HEK293T (cell line): ENCODE measurements at regions not wholly inside any gene's neighbourhood (a gene's known extent, or its start where the extent isn't known, plus 50 kb on each side); places are given as distances from the start of the nearest gene placed in this dataset.

Experiments
- CTCF ChIA-PET: fragments of 350-600 bp; formaldehyde crosslinking; extraction: SDS; loops from one replicate; lab custom pipeline; 2021; ENCODE audit warnings: antibody characterized with exemption, inconsistent platforms; lab: Yijun Ruan, JAX
- POLR2A ChIA-PET: fragments of 350-600 bp; formaldehyde crosslinking; extraction: SDS; loops from one replicate; lab custom pipeline; 2020; ENCODE audit warnings: antibody characterized with exemption, inconsistent platforms; lab: Yijun Ruan, JAX
- DNase-seq: peaks from one replicate; pipeline ENCODE4 v3.0.0; 2012; ENCODE audit warnings: mixed read lengths; ENCODE audit errors: extremely low spot score
- ARNT ChIP-seq: fragments of 450-650 bp; IDR thresholded peaks from 2 replicates; pipeline ENCODE4 v1.6.1; 2017; ENCODE audit warnings: mild to moderate bottlenecking
- BHLHE40 ChIP-seq: fragments of 450-650 bp; IDR thresholded peaks from 2 replicates; pipeline ENCODE4 v1.6.1; 2016; ENCODE audit warnings: mild to moderate bottlenecking, moderate library complexity, borderline replicate concordance
- CTBP1 ChIP-seq: fragments of 450-650 bp; IDR thresholded peaks from 2 replicates; pipeline ENCODE4 v1.6.1; 2016; ENCODE audit warnings: borderline replicate concordance
- ELF4 ChIP-seq: fragments of 450-650 bp; IDR thresholded peaks from 2 replicates; pipeline ENCODE4 v1.6.1; 2017; ENCODE audit warnings: antibody characterized with exemption
- FOXA1 ChIP-seq: fragments of 450-650 bp; IDR thresholded peaks from 2 replicates; pipeline ENCODE4 v1.6.1; 2016; ENCODE audit warnings: mild to moderate bottlenecking
- FOXK2 ChIP-seq: fragments of 450-650 bp; IDR thresholded peaks from 2 replicates; pipeline ENCODE4 v1.6.1; 2016; ENCODE audit warnings: mild to moderate bottlenecking
- FOXM1 ChIP-seq: fragments of 450-650 bp; IDR thresholded peaks from 2 replicates; pipeline ENCODE4 v1.6.1; 2017; ENCODE audit warnings: mild to moderate bottlenecking, borderline replicate concordance
- HDGF ChIP-seq: fragments of 450-650 bp; IDR thresholded peaks from 2 replicates; pipeline ENCODE4 v1.6.1; 2017; ENCODE audit warnings: antibody characterized with exemption, borderline replicate concordance
- L3MBTL2 ChIP-seq: fragments of 450-650 bp; conservative IDR thresholded peaks from 2 replicates; pipeline ENCODE4 v1.6.1; 2016; ENCODE audit warnings: mild to moderate bottlenecking
- LEF1 ChIP-seq: fragments of 450-650 bp; IDR thresholded peaks from 2 replicates; pipeline ENCODE4 v1.6.1; 2017; ENCODE audit warnings: mild to moderate bottlenecking, borderline replicate concordance
- NFRKB ChIP-seq: fragments of 450-650 bp; IDR thresholded peaks from 2 replicates; pipeline ENCODE4 v1.6.1; 2016; ENCODE audit warnings: mild to moderate bottlenecking, moderate library complexity
- PKNOX1 ChIP-seq: fragments of 450-650 bp; IDR thresholded peaks from 2 replicates; pipeline ENCODE4 v1.6.1; 2016
- SP1 ChIP-seq: fragments of 450-650 bp; IDR thresholded peaks from 2 replicates; pipeline ENCODE4 v1.6.1; 2017
- SUZ12 ChIP-seq: fragments of 450-650 bp; IDR thresholded peaks from 2 replicates; pipeline ENCODE4 v1.6.1; 2016; ENCODE audit warnings: mild to moderate bottlenecking
- TARDBP ChIP-seq: fragments of 450-650 bp; IDR thresholded peaks from 2 replicates; pipeline ENCODE4 v1.6.1; 2016
- ZNF384 ChIP-seq: fragments of 450-650 bp; IDR thresholded peaks from 2 replicates; pipeline ENCODE4 v1.6.1; 2016

GRCh38 chr5:120098902-120099535 lies 365.1 kb upstream of the PRR16 start:
- DNase-seq = no peak
- ChIA-PET POLR2A (interaction anchor here (0.6 kb wide), 1 partner anchor 645 kb away, joined by 3 read pairs; no protein-coding TSS in a partner anchor), CTCF (interaction anchor here (0.6 kb wide), 1 partner anchor 28 kb away, joined by 3 read pairs; no protein-coding TSS in a partner anchor)
- TF ChIP-seq LEF1 (no peak), SP1 (no peak), FOXK2 (no peak), FOXA1 (no peak), ARNT (no peak), BHLHE40 (no peak), FOXM1 (no peak), NFRKB (no peak), ELF4 (no peak), CTBP1 (no peak), HDGF (no peak), TARDBP (no peak), ZNF384 (no peak), L3MBTL2 (no peak), PKNOX1 (no peak)

- TF ChIP-seq FOXK2 (no peak), NFRKB (no peak), TARDBP (no peak), SP1 (no peak), ELF4 (no peak), SUZ12 (no peak), PKNOX1 (no peak), BHLHE40 (no peak), FOXM1 (no peak), HDGF (no peak), LEF1 (no peak), CTBP1 (no peak), ARNT (no peak), L3MBTL2 (no peak)
- CTCF ChIA-PET = no interaction called here
- DNase-seq = no peak
- POLR2A ChIA-PET = no interaction called here
Observed at GRCh38 chr5:120101771-120102170, 362.3 kb upstream of the PRR16 start.

- no peak for DNase-seq
- POLR2A ChIA-PET = no interaction called here
- no peak for TF ChIP-seq SP1
- TF ChIP-seq HDGF = no peak
- no peak for TF ChIP-seq LEF1
- no peak for TF ChIP-seq ZNF384
- TF ChIP-seq BHLHE40 = no peak
- TF ChIP-seq FOXA1 = no peak
- TF ChIP-seq CTBP1 = no peak
- TF ChIP-seq SUZ12 = no peak
- TF ChIP-seq TARDBP = no peak
- no peak for TF ChIP-seq PKNOX1
- TF ChIP-seq L3MBTL2 = no peak
- TF ChIP-seq FOXK2 = no peak
- no peak for TF ChIP-seq NFRKB
- TF ChIP-seq ELF4 = no peak
- no peak for TF ChIP-seq FOXM1
- TF ChIP-seq ARNT = no peak
- CTCF ChIA-PET = no interaction called here
Observed at GRCh38 chr5:120103495-120103894, 360.6 kb upstream of the PRR16 start.

- no peak for TF ChIP-seq ZNF384
- TF ChIP-seq ARNT = no peak
- POLR2A ChIA-PET = no interaction called here
- CTCF ChIA-PET = no interaction called here
- no peak for DNase-seq
Observed at GRCh38 chr5:120106912-120107525, 357.1 kb upstream of the PRR16 start.

GRCh38 chr5:120108586-120109248 lies 355.4 kb upstream of the PRR16 start:
- ChIA-PET CTCF (no interaction called here), POLR2A (no interaction called here)
- DNase-seq = no peak
- TF ChIP-seq FOXK2 (no peak), ZNF384 (no peak), TARDBP (no peak)

GRCh38 chr5:120122703-120123102 lies 341.4 kb upstream of the PRR16 start:
- DNase-seq = no peak
- ChIA-PET POLR2A (no interaction called here), CTCF (interaction anchor here (0.7 kb wide), 1 partner anchor 476 kb away, joined by 4 read pairs; no protein-coding TSS in a partner anchor)
- TF ChIP-seq ZNF384 = no peak
- TF ChIP-seq BHLHE40 = no peak
- TF ChIP-seq HDGF = no peak
- no peak for TF ChIP-seq L3MBTL2
- TF ChIP-seq FOXM1 = no peak
- no peak for TF ChIP-seq ARNT
- no peak for TF ChIP-seq CTBP1
